ENCODE measurements at regions not wholly inside any gene's neighbourhood (a gene's known extent, or its start where the extent isn't known, plus 50 kb on each side); places are given as distances from the start of the nearest gene placed in this dataset.

DNA sequence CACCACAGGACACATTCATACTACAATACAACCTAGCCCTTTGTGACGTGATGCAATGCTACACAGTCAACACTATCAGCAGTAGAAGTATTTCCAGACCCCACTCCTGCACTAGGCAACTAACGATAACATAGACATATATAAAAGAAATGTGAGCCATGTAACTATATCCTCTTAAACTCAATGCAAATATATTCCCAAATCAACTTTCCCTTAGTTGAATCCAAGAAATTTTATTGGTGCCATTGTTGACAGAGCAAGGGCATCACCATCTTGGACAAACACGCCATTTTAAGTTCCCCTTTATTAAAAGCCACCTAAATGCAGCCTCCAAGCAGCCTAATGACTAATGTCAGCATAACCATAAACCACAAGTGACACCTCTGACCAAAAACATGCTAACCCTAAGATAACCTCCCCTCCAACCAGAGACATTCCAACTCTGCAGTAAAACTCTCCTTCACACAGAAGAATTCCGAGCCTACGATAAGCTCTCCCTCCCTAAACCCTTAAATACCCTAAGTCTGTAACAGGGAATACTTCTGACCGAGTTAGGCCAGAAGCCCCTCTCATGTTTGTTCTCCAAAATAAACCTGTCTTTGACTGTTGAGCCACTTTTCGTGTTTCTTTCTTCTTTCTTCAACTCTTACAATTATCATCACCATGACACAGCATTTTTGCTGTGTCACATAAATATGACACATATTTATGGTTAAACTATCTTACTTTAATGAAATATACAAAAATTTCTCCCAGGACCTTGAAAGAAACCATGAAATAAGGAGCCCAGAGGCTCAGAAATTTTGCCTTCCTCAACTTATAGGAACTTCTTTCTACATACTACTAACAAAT lies 1497.8 kb downstream of the EFNA5 start:
- DNase-seq, result no peak

DNA sequence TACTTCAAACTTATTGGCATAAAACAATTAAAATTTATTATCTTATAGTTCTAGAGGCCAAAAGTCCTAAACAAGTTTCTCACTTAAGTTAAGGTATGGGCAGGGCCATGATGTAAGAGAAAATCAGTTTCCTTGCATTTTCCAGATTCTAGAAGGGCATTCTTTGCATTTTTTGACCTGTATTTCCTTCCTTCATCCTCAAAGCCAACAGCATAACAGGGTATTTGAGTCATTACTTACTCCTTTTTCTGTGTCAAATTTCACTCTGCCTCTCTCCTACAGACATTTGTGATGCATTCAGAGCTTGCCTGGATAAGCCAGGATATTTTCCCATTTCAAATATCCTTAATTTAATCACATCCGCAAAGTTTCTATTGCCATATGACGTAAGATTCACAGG lies 1499.0 kb downstream of the EFNA5 start:
- no peak for DNase-seq

DNA sequence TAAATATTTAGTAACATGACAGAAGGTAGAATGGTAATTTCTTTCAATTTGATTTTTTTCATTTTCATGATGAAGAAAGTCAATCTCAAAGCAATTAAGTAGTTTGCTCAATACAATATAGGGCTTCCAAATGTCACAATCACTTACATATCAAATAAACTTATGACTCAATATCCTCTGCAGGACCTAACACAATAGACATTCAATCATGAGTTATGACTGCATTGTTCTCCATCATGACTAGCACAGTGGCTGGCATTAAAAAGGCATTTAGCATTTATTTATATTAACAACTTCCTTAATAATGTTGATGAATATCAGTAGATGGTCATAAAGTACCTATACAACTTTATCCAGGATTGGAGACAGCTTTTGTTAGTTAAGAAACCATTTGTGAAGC lies 1499.6 kb downstream of the EFNA5 start:
- DNase-seq, result no peak

DNA sequence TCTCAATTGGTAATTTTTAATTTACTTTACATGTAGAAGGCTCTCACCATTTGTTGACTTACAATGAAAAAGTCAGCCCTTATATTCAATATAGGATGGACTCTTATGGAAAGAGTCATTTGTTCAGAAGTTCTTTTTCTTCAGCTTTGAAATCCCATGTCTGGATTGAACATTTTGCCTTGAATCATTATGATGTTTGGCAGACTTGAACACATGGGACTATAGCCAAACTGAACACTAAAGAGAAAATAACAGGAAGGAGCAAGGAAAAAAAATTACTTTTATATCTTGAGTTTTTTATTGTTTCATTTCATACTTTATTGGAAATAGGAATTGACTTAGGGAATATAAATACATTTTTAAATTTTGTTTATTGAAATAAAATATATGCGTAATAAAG lies 1503.0 kb downstream of the EFNA5 start:
- DNase-seq, result no peak

DNA sequence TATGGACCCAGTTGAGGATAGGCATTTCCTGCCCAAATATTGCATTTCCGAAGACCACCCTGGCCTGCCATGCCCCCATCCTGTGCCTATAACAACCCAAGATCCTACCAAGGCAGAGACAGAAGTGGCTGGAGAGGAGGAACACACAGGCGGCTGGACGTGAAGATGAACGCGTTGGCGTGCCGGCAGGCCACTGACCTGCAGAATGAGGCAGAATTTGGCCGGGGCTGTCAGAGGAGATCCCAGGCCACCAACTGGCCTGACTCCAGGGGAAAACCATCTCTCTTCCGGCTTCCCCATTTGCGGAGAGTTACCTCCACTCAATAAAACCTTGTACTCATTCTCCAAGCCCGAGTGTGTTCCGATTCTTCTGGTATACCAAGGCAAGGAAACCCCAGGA lies 1507.5 kb downstream of the EFNA5 start:
- no peak for DNase-seq

- no peak for DNase-seq
Measured at GRCh38 chr5:106159616-106160015, 1511.1 kb downstream of the EFNA5 start.

DNA sequence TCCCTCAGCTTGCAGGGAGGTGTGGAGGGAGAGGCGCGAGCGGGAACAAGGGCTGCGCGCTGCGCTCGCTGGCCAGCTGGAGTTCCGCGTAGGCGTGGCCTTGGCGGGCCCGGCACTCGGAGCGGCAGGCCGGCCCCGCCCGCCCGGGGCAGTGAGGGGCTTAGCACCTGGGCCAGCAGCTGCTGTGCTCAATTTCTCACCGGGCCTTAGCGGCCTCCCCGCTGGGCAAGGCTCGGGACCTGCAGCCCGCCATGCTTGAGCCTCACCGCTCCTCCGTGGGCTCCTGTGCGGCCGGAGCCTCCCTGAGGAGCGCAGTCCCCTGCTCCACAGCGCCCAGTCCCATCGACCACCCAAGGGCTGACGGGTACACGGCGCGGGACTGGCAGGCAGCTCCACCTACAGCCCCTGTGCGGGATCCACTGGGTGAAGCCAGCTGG lies 1516.4 kb downstream of the EFNA5 start:
- no peak for DNase-seq

GRCh38 chr5:106152569-106152968 lies 1518.2 kb downstream of the EFNA5 start:
- DNase-seq, result no peak

GRCh38 chr5:106142116-106142515 lies 1528.6 kb downstream of the EFNA5 start:
- no peak for DNase-seq

- DNase-seq, result no peak
Measured at GRCh38 chr5:106140101-106140500, 1530.6 kb downstream of the EFNA5 start.

GRCh38 chr5:106136061-106136460 lies 1534.7 kb downstream of the EFNA5 start:
- no peak for DNase-seq

GRCh38 chr5:106135473-106135872 lies 1535.3 kb downstream of the EFNA5 start:
- no peak for DNase-seq

DNA sequence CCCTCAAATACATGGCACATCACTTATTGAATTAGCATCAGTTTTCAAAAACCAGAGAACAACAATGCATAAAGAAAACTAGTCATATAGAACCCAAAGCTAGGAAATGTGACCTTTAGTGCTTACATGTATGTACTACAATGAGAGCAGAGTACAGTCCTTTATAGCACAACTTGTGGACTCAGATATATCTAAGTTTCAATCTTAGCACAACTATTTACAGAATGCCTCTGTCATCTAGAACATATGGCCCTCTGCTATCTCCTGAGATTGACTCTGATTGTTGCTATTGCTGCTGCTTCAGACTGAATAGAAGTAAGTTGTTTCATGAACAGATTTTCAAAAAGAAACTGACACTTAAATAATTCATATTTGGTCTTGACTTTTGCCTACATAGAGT lies 1536.2 kb downstream of the EFNA5 start:
- no peak for DNase-seq

DNA sequence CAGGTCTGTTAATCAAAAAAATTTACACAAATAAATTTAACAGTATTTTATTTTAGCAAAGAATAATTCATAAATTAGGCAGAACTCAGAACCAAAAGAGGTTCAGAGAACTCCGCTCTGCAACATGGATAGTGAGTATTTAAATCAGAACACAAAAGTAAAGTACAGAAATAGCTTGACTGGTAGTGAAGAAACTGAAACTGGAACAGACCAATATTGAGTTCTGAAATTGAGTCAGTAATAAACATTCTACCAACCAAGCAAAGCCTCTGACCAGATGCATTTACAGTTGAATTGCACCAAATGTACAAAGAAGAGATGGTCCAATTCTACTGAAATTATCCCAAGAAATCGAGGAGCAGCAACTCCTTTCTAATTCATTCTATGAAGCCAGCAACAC lies 1542.8 kb downstream of the EFNA5 start:
- DNase-seq, result no peak

GRCh38 chr5:106127341-106127781 lies 1543.4 kb downstream of the EFNA5 start:
- DNase-seq, result no peak

GRCh38 chr5:106121972-106122605 lies 1548.6 kb downstream of the EFNA5 start:
- no peak for DNase-seq

GRCh38 chr5:106116682-106117081 lies 1554.1 kb downstream of the EFNA5 start:
- no peak for DNase-seq

DNA sequence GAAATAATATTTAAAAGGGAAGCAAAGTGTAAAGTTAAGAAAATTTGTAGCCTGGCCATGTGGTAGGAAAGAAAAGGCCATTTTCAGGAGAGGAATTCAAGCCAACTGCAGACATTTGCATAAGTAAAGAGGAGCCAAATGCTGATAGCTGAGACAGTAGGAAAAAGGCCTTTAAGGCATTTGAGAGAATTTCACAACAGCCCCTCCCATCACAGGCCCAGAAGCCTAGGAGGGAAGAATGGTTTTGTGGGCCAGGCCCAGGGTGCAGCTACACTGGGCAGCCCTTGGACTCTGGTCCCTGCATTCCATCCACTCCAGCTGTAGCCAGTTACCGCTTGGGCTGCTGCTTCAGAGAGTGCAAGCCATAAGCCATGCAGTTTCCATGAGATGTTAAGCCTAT lies 1556.8 kb downstream of the EFNA5 start:
- no peak for DNase-seq

- DNase-seq, result no peak
Measured at GRCh38 chr5:106106384-106106783, 1564.4 kb downstream of the EFNA5 start.

GRCh38 chr5:106097340-106097739 lies 1573.4 kb downstream of the EFNA5 start:
- no peak for DNase-seq

DNA sequence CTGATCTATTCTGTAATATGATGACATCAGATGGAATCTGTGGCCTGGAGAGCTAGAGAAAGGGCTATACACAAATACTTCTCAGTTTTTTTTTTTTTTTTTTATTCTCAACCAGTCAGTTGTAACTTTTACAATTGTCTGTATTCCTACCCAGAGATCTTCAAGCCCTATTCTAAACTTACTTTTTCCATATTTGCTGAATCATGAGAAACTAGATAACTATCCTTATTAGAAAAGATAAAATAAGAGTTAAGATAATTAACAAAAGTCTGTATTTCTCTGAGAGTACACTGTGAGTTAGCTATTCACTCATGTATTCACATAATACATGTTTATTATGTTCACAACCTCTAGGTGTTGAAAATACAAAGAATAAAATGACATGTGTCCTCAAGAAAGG lies 1575.9 kb downstream of the EFNA5 start:
- DNase-seq, result no peak

DNA sequence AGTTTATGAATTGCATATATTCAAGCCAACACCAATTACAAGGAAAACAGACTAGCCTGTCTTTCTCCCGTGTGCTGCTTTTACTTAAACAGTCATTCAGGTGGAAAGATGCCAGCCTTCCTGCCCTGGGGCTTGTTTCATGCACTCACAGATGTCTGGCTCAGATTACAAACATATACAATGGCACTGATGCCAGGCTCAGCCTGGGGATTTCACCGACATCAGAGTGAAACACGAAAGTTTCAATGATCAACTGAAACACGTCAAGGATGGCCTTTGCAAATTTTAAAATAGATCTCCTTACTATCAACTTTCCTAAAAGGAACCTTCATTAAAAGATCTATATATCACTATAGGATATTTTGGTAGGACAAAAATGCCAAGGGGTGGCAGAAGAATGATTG lies 1576.5 kb downstream of the EFNA5 start:
- DNase-seq, result no peak

DNA sequence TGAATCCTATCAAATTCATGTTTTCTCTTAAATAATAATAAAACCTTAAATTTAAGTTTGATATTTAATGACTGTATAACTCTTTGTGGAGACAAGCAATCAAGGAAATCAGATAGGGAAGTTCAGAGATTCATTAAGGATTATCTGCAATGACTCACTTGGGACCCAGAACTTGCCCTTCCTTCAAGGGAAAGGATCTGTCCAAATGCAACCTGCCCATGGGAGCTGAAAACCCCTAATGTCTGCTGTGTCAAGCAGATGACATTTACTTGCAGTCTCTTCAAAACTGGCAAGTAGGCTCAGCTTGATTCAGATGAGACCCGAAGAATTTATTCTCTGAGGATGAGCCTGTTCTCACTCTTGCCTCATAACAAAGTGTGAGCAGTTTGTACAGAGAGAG lies 1577.6 kb downstream of the EFNA5 start:
- DNase-seq, result no peak

GRCh38 chr5:106092455-106092854 lies 1578.3 kb downstream of the EFNA5 start:
- no peak for DNase-seq

Data from central memory CD4-positive, alpha-beta T cell (primary cell).